Mucosa of descending colon (tissue), 3 donors: ENCODE measurements at regions not wholly inside any gene's neighbourhood (a gene's known extent, or its start where the extent isn't known, plus 50 kb on each side); places are given as distances from the start of the nearest gene placed in this dataset.

Experiments used
- ATAC-seq: fragments of 200-7000 bp; cut with Tn5 transposase; one replicate; pipeline ENCODE4 v1.9.1; 2020; ENCODE audit warnings: mild to moderate bottlenecking, moderate library complexity
- DNase-seq, 3 donors: peaks; one replicate each; pipeline ENCODE4 v3.0.0-alpha.2; 2020
- H3K36me3 ChIP-seq: fragments of 200-600 bp; one replicate; pipeline ENCODE4 v1.8.0; 2021; ENCODE audit warnings: low read depth, mild to moderate bottlenecking
- H3K4me1 ChIP-seq: fragments of 200-600 bp; one replicate; pipeline ENCODE4 v1.8.0; 2021; ENCODE audit warnings: low read depth, mild to moderate bottlenecking
- H3K4me3 ChIP-seq: fragments of 200-600 bp; one replicate; pipeline ENCODE4 v1.8.0; 2021; ENCODE audit warnings: mild to moderate bottlenecking
- H3K9me3 ChIP-seq: fragments of 200-600 bp; one replicate; pipeline ENCODE4 v1.8.0; 2021; ENCODE audit warnings: mild to moderate bottlenecking
- intact Hi-C, 2 donors: fragments of 100-400 bp; cut with DNase I in 1 of 2; cut with micrococcal nuclease in 1 of 2; formaldehyde crosslinking; loops; one replicate each; pipeline versions ENCODE4 v1.11.0 to v1.11.1; 2022; cut with DNase I, micrococcal nuclease
- TF ChIP-seq, protein P1 (sequence below): fragments of 200-600 bp; IDR thresholded peaks from one replicate; pipeline ENCODE4 v1.8.0; 2022; ENCODE audit warnings: antibody characterized with exemption, mild to moderate bottlenecking
- donor health status: DM: no; HTN: no; CAD: no; lungs with moderate emphysema.
- donor health status: DM: no; HTN: no; CAD: no.
- donor health status: DM: no; HTN: yes; CAD: no.

- Histone ChIP-seq H3K4me1 (no peaks in the 10 kb centered on the region), H3K4me3 (no peak overlapping the region), H3K36me3 (no peaks in the 10 kb centered on the region), H3K9me3 (no peaks in the 10 kb centered on the region)
- DNase-seq (no peak), ATAC-seq (no peak)
- TF ChIP-seq, protein P1, sequence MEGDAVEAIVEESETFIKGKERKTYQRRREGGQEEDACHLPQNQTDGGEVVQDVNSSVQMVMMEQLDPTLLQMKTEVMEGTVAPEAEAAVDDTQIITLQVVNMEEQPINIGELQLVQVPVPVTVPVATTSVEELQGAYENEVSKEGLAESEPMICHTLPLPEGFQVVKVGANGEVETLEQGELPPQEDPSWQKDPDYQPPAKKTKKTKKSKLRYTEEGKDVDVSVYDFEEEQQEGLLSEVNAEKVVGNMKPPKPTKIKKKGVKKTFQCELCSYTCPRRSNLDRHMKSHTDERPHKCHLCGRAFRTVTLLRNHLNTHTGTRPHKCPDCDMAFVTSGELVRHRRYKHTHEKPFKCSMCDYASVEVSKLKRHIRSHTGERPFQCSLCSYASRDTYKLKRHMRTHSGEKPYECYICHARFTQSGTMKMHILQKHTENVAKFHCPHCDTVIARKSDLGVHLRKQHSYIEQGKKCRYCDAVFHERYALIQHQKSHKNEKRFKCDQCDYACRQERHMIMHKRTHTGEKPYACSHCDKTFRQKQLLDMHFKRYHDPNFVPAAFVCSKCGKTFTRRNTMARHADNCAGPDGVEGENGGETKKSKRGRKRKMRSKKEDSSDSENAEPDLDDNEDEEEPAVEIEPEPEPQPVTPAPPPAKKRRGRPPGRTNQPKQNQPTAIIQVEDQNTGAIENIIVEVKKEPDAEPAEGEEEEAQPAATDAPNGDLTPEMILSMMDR, result no peak
- intact Hi-C loops, result no loop called here
These were observed 93.9 kb upstream of the RAB12 start for GRCh38 chr18:8515142-8515865.

- Histone ChIP-seq H3K4me1 (no peaks in the 10 kb centered on the region), H3K36me3 (no peaks in the 10 kb centered on the region), H3K4me3 (no peak overlapping the region), H3K9me3 (no peaks in the 10 kb centered on the region)
- DNase-seq (no peak), ATAC-seq (no peak)
- TF ChIP-seq, protein P1, result no peak
- intact Hi-C loops, result no loop called here
These were observed 92.6 kb upstream of the RAB12 start for GRCh38 chr18:8516371-8517250.

GRCh38 chr18:8517276-8517675 is 92.0 kb upstream of the RAB12 start:
- TF ChIP-seq, protein P1, result no peak
- ATAC-seq, result no peak

GRCh38 chr18:8519102-8519501 is 90.1 kb upstream of the RAB12 start:
- TF ChIP-seq, protein P1, result no peak
- no peak for ATAC-seq
- H3K9me3 ChIP-seq, result no peaks in the 10 kb centered on the region
- no peaks in the 10 kb centered on the region for H3K36me3 ChIP-seq
- no peaks in the 10 kb centered on the region for H3K4me1 ChIP-seq
- intact Hi-C loops, result no loop called here
- H3K4me3 ChIP-seq, result no peak overlapping the region
- DNase-seq, result no peak

More at GRCh38 chr18:8517276-8517675, 92.0 kb upstream of the RAB12 start:
- Histone ChIP-seq H3K4me1 (no peaks in the 10 kb centered on the region), H3K9me3 (no peaks in the 10 kb centered on the region), H3K4me3 (no peak overlapping the region), H3K36me3 (no peaks in the 10 kb centered on the region)
- DNase-seq, result no peak
- intact Hi-C loops, result no loop called here

DNA sequence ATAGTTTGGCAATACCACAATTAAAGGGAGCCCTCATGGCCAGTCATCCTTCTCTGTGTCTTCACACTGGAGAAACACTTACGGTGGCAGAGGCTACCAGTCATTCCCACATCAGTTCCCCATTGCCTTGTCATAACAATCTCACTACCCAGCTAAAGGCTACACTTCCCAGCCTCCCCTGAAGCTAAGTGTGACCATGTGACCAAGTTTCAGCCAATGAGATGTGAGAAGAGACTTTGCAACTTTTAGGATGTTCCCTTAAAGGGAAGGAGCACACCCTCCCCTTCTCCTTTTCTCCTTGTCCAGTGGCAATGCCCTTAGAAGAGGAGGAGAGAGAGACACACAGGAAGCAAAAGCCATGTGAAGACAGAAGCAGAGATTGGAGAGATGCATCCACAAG is 89.0 kb upstream of the RAB12 start:
- no peaks in the 10 kb centered on the region for H3K4me1 ChIP-seq
- H3K9me3 ChIP-seq, result no peaks in the 10 kb centered on the region
- no peak overlapping the region for H3K4me3 ChIP-seq
- ATAC-seq (no peak), DNase-seq (no peak)
- intact Hi-C loops, result no loop called here
- H3K36me3 ChIP-seq, result no peaks in the 10 kb centered on the region
- TF ChIP-seq, protein P1, result no peak
